H1 (cell line): ENCODE measurements at regions not wholly inside any gene's neighbourhood (a gene's known extent, or its start where the extent isn't known, plus 50 kb on each side); places are given as distances from the start of the nearest gene placed in this dataset.

Source experiments
- CHD1 ChIP-seq: IDR thresholded peaks from 2 replicates; pipeline ENCODE4 v1.6.1; 2012; ENCODE audit warnings: low read depth, low read length, improper control_type of control experiment
- POLR2A ChIP-seq, 2 experiments: IDR thresholded peaks; 1 replicate in 1 of 2; 2 replicates in 1 of 2; pipeline ENCODE4 v1.6.1; 2011; ENCODE audit warnings: low read depth in 2 of 2, low read length in 2 of 2, mild to moderate bottlenecking in 2 of 2; ENCODE audit errors: control extremely low read depth in 1 of 2
- POU5F1 ChIP-seq: IDR thresholded peaks from 2 replicates; pipeline ENCODE4 v1.6.1; 2011; ENCODE audit warnings: low read depth, mild to moderate bottlenecking, low read length, moderate library complexity

DNA sequence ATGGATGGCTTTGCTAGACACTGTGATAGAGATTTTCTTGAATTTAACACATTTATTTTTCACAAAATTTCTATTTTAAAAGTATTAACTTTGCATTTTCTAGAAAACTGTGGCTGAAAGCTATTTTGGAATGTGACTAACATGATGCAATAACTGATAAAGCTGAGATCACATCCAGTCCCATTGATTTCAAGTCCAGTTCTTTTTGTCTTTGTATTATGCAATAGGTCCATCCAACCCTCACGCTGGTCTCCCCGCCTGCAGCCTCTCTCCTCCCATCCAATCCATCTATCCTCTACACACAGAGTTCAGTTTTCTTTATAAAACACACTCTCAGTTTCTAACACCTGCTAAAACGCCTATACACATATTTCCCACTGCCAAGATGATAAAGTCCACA, 178.8 kb downstream of the CNTN3 start (continued):
- TF ChIP-seq CHD1 (no peak), POLR2A (IDR thresholded peaks at IDR 0.05; ENCODE audit: control extremely low read depth in 1 of 2, low read depth in 2 of 2, low read length in 2 of 2) (no peak), POU5F1 (no peak)
